HepG2 (cell line): ENCODE measurements at regions not wholly inside any gene's neighbourhood (a gene's known extent, or its start where the extent isn't known, plus 50 kb on each side); places are given as distances from the start of the nearest gene placed in this dataset.

ENCODE experiments used
- HIVEP1 ChIP-seq: sonication (generic); formaldehyde crosslinking; IDR thresholded peaks from 2 replicates; pipeline ENCODE4 v1.4.0; 2020; ENCODE audit warnings: mild to moderate bottlenecking, missing genetic modification reagents
- HOXA5 ChIP-seq: sonication (generic); formaldehyde crosslinking; IDR thresholded peaks from 2 replicates; pipeline ENCODE4 v1.4.0; 2020; ENCODE audit warnings: missing genetic modification reagents
- IRF2 ChIP-seq: IDR thresholded peaks from 2 replicates; pipeline ENCODE4 v1.6.1; 2018; ENCODE audit warnings: missing genetic modification reagents, missing compliant biosample characterization
- KAT8 ChIP-seq: IDR thresholded peaks from 2 replicates; pipeline ENCODE4 v1.6.1; 2016; ENCODE audit warnings: missing genetic modification reagents, missing compliant biosample characterization
- KMT2B ChIP-seq: IDR thresholded peaks from 2 replicates; pipeline ENCODE4 v1.6.1; 2016; ENCODE audit warnings: missing genetic modification reagents, missing compliant biosample characterization
- MEIS1 ChIP-seq: sonication (generic); formaldehyde crosslinking; IDR thresholded peaks from 2 replicates; pipeline ENCODE4 v1.9.0; 2021; ENCODE audit warnings: mild to moderate bottlenecking, missing genetic modification reagents, moderate library complexity, borderline replicate concordance
- MIXL1 ChIP-seq: IDR thresholded peaks from 2 replicates; pipeline ENCODE4 v1.6.1; 2016
- RAD51 ChIP-seq: fragments of 450-650 bp; IDR thresholded peaks from 2 replicates; pipeline ENCODE4 v1.6.1; 2016; ENCODE audit warnings: borderline replicate concordance
- SP5 ChIP-seq: IDR thresholded peaks from 2 replicates; pipeline ENCODE4 v1.6.1; 2016; ENCODE audit warnings: low read depth, borderline replicate concordance
- TSC22D2 ChIP-seq: sonication (generic); formaldehyde crosslinking; IDR thresholded peaks from 2 replicates; pipeline ENCODE4 v1.5.1; 2020; ENCODE audit warnings: missing genetic modification reagents, mild to moderate bottlenecking, borderline replicate concordance
- ZBTB1 ChIP-seq: sonication (generic); formaldehyde crosslinking; IDR thresholded peaks from 2 replicates; pipeline ENCODE4 v1.4.0; 2020; ENCODE audit warnings: missing genetic modification reagents, borderline replicate concordance
- ZNF205 ChIP-seq: IDR thresholded peaks from 2 replicates; pipeline ENCODE4 v1.6.1; 2018; ENCODE audit warnings: missing biosample characterization, missing genetic modification reagents
- ZNF230 ChIP-seq: sonication (generic); formaldehyde crosslinking; IDR thresholded peaks from 2 replicates; pipeline ENCODE4 v1.4.0; 2020; ENCODE audit warnings: mild to moderate bottlenecking, missing genetic modification reagents
- ZNF296 ChIP-seq: sonication (generic); formaldehyde crosslinking; conservative IDR thresholded peaks from 2 replicates; pipeline ENCODE4 v1.5.0; 2020; ENCODE audit warnings: mild to moderate bottlenecking, missing genetic modification reagents
- ZNF317 ChIP-seq: sonication (generic); formaldehyde crosslinking; IDR thresholded peaks from 2 replicates; pipeline ENCODE4 v1.5.0; 2020; ENCODE audit warnings: mild to moderate bottlenecking, missing genetic modification reagents
- ZNF326 ChIP-seq: sonication (generic); formaldehyde crosslinking; IDR thresholded peaks from 2 replicates; pipeline ENCODE4 v1.4.0; 2020; ENCODE audit warnings: missing genetic modification reagents, borderline replicate concordance
- ZNF335 ChIP-seq: sonication (generic); formaldehyde crosslinking; IDR thresholded peaks from 2 replicates; pipeline ENCODE4 v1.4.0; 2020; ENCODE audit warnings: missing genetic modification reagents
- ZNF44 ChIP-seq: sonication (generic); formaldehyde crosslinking; IDR thresholded peaks from 2 replicates; pipeline ENCODE4 v1.5.1; 2020; ENCODE audit warnings: mild to moderate bottlenecking, missing genetic modification reagents
- ZNF510 ChIP-seq: sonication (generic); formaldehyde crosslinking; IDR thresholded peaks from 2 replicates; pipeline ENCODE4 v1.4.0; 2020; ENCODE audit warnings: low read depth, mild to moderate bottlenecking, missing genetic modification reagents
- ZNF749 ChIP-seq: sonication (generic); formaldehyde crosslinking; IDR thresholded peaks from 2 replicates; pipeline ENCODE4 v1.8.0; 2022; ENCODE audit warnings: mild to moderate bottlenecking, missing genetic modification reagents, moderate library complexity, borderline replicate concordance
- ZNF775 ChIP-seq: sonication (generic); formaldehyde crosslinking; IDR thresholded peaks from 2 replicates; pipeline ENCODE4 v1.4.0; 2020; ENCODE audit warnings: missing genetic modification reagents, mild to moderate bottlenecking, moderate library complexity, borderline replicate concordance
- ZNF788 ChIP-seq: sonication (generic); formaldehyde crosslinking; IDR thresholded peaks from 2 replicates; pipeline ENCODE4 v1.5.0; 2020; ENCODE audit warnings: mild to moderate bottlenecking, missing genetic modification reagents, borderline replicate concordance
- ZNF792 ChIP-seq: IDR thresholded peaks from 2 replicates; pipeline ENCODE4 v1.6.1; 2016
- ZNF839 ChIP-seq: sonication (generic); formaldehyde crosslinking; IDR thresholded peaks from 2 replicates; pipeline ENCODE4 v1.4.0; 2020; ENCODE audit warnings: missing genetic modification reagents, mild to moderate bottlenecking, borderline replicate concordance
- TF ChIP-seq, protein P1 (sequence below): sonication (generic); formaldehyde crosslinking; IDR thresholded peaks from 2 replicates; pipeline ENCODE4 v1.4.0; 2020; ENCODE audit warnings: missing genetic modification reagents, borderline replicate concordance
- TF ChIP-seq, protein P2 (sequence below): sonication (generic); formaldehyde crosslinking; IDR thresholded peaks from 2 replicates; pipeline ENCODE4 v1.4.0; 2020; ENCODE audit warnings: mild to moderate bottlenecking, missing genetic modification reagents, borderline replicate concordance

GRCh38 chr4:3830774-3831528, 64.8 kb downstream of the ADRA2C start (continued):
- TF ChIP-seq, protein P1, sequence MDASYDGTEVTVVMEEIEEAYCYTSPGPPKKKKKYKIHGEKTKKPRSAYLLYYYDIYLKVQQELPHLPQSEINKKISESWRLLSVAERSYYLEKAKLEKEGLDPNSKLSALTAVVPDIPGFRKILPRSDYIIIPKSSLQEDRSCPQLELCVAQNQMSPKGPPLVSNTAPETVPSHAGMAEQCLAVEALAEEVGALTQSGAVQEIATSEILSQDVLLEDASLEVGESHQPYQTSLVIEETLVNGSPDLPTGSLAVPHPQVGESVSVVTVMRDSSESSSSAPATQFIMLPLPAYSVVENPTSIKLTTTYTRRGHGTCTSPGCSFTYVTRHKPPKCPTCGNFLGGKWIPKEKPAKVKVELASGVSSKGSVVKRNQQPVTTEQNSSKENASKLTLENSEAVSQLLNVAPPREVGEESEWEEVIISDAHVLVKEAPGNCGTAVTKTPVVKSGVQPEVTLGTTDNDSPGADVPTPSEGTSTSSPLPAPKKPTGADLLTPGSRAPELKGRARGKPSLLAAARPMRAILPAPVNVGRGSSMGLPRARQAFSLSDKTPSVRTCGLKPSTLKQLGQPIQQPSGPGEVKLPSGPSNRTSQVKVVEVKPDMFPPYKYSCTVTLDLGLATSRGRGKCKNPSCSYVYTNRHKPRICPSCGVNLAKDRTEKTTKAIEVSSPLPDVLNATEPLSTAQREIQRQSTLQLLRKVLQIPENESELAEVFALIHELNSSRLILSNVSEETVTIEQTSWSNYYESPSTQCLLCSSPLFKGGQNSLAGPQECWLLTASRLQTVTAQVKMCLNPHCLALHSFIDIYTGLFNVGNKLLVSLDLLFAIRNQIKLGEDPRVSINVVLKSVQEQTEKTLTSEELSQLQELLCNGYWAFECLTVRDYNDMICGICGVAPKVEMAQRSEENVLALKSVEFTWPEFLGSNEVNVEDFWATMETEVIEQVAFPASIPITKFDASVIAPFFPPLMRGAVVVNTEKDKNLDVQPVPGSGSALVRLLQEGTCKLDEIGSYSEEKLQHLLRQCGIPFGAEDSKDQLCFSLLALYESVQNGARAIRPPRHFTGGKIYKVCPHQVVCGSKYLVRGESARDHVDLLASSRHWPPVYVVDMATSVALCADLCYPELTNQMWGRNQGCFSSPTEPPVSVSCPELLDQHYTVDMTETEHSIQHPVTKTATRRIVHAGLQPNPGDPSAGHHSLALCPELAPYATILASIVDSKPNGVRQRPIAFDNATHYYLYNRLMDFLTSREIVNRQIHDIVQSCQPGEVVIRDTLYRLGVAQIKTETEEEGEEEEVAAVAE (CRISPR knock-in tag) = no peak
- no peak for TF ChIP-seq ZNF839 (CRISPR knock-in tag)
- TF ChIP-seq ZNF296 (CRISPR knock-in tag) = 0 out of 2 replicates have a peak, but pooled peaks have one; percentile 54
- TF ChIP-seq, protein P2, sequence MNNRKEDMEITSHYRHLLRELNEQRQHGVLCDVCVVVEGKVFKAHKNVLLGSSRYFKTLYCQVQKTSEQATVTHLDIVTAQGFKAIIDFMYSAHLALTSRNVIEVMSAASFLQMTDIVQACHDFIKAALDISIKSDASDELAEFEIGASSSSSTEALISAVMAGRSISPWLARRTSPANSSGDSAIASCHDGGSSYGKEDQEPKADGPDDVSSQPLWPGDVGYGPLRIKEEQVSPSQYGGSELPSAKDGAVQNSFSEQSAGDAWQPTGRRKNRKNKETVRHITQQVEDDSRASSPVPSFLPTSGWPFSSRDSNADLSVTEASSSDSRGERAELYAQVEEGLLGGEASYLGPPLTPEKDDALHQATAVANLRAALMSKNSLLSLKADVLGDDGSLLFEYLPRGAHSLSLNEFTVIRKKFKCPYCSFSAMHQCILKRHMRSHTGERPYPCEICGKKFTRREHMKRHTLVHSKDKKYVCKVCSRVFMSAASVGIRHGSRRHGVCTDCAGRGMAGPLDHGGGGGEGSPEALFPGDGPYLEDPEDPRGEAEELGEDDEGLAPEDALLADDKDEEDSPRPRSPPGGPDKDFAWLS (CRISPR knock-in tag) = no peak
- TF ChIP-seq ZNF792 = peak; percentile 34; the same call in 1 of the 2 replicates
- TF ChIP-seq ZBTB1 (CRISPR knock-in tag) = no peak
- no peak for TF ChIP-seq KMT2B (CRISPR knock-in tag)
- TF ChIP-seq IRF2 (CRISPR knock-in tag) = peak; percentile 86
- peak; percentile 72; the same call in 1 of the 2 replicates for TF ChIP-seq HIVEP1 (CRISPR knock-in tag)
- TF ChIP-seq SP5 (CRISPR knock-in tag) = peak; percentile 94
- TF ChIP-seq ZNF205 (CRISPR knock-in tag) = 0 out of 2 replicates have a peak, but pooled peaks have one; percentile 48
- TF ChIP-seq ZNF230 (CRISPR knock-in tag) = 0 out of 2 replicates have a peak, but pooled peaks have one; percentile 52
- TF ChIP-seq ZNF749 (CRISPR knock-in tag) = peak; percentile 64; the same call in 1 of the 2 replicates
- TF ChIP-seq TSC22D2 (CRISPR knock-in tag) = peak; percentile 52; the same call in 1 of the 2 replicates
- no peak for TF ChIP-seq ZNF44
- peak; percentile 49; the same call in 1 of the 2 replicates for TF ChIP-seq ZNF317
- no peak for TF ChIP-seq ZNF335
- peak; percentile 95 for TF ChIP-seq MEIS1 (CRISPR knock-in tag)
- no peak for TF ChIP-seq RAD51
- peak; percentile 92; the same call in 1 of the 2 replicates for TF ChIP-seq ZNF788 (CRISPR knock-in tag)
- 0 out of 2 replicates have a peak, but pooled peaks have one; percentile 56 for TF ChIP-seq ZNF775
- TF ChIP-seq ZNF510 = 0 out of 2 replicates have a peak, but pooled peaks have one; percentile 1
- no peak for TF ChIP-seq ZNF326 (CRISPR knock-in tag)
- no peak for TF ChIP-seq MIXL1 (CRISPR knock-in tag)
- TF ChIP-seq KAT8 (CRISPR knock-in tag) = peak; percentile 49; the same call in 1 of the 2 replicates
- peak; percentile 64; the same call in 1 of the 2 replicates for TF ChIP-seq HOXA5
